Stimulated activated CD4-positive, alpha-beta T cell treated with anti-CD3 and anti-CD28 coated beads, TNF-alpha, amount 100 ng/mL, for 4 hours (primary cell): ENCODE measurements at regions not wholly inside any gene's neighbourhood (a gene's known extent, or its start where the extent isn't known, plus 50 kb on each side); places are given as distances from the start of the nearest gene placed in this dataset.

Experiments
- DNase-seq, 3 experiments: peaks; one replicate each; pipeline ENCODE4 v3.0.0-alpha.2; 2020; ENCODE audit warnings: low read depth in 3 of 3

DNA sequence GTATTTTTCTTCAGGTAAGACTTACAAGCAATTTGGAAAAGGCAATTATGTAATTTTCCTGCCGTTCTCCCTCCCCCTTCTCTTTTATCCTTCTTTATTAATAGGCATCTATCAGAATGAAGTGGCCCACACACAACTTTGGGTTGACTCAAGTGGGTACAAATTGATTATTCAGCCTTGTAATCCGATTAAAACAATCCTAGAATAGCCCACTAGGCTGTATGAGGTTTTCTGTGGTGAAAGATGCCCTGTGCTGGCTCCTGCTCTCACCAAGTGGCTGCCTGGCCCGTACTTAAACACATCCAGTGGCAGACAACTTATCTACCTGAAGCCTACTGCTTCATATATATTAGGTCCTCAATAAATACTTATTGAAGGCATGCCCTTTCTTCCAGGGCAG, 177.3 kb upstream of the C9orf72 start:
- no peak for DNase-seq

GRCh38 chr9:27752069-27752468, 178.8 kb upstream of the C9orf72 start:
- DNase-seq: no peak

DNA sequence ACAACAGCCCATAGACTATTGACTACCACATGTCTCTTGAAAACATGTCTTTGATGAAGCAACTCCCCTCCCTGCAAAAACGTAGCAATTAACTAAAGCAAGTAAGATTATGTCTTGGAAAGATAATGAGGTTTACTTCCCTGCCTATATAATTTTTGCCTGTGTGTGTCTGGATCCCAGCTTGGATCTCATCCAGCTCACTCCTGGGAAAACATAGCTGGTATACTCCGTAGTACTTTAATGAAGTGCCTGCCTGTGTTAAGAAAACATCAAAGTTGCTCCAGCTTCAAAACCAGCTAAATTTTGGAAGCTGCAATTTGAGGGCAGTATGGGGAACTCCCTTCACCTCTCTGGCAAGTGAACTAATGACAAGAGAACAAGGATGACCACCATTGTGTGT, 182.6 kb upstream of the C9orf72 start:
- no peak for DNase-seq

DNA sequence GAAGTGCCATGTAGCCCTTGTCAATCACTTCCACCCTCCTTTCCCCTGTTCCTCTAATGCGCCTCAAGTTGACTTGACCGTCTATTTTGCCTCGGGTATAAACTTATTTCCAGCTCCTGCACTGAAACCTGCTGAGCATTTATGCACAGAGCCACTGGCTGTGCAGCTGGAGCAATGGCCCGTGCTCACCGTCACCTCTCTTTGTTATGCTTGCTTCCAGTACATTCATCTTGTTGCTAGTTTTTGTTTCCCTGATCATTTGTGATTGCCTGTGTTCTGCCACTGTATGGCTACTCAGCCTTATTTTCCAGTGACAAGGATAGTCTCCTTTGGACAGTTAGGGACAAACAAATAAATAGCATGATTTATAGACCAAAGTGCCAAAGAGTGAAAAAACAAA, 183.1 kb upstream of the C9orf72 start:
- DNase-seq: no peak

DNA sequence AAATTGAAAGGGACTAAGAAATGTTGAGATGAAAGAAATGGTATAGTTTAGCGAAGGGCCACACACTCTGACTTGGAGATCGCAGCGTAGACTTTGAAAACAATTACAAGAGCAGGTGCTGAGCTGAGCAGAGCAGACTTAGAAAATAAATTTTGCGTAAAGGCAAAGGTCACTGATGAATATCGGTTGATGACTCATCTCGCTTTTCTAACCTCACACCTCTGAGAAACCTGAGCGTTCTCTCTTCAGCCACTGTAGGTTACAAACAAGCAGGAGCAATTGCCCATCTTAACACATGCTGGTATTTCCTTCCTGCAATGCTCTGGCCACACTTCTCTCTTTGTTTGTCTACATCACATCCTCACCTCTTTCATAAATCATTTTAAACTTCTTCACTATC, 190.6 kb upstream of the C9orf72 start:
- DNase-seq: no peak

- DNase-seq: no peak
Observed at GRCh38 chr9:27765266-27766072, 192.2 kb upstream of the C9orf72 start.

DNA sequence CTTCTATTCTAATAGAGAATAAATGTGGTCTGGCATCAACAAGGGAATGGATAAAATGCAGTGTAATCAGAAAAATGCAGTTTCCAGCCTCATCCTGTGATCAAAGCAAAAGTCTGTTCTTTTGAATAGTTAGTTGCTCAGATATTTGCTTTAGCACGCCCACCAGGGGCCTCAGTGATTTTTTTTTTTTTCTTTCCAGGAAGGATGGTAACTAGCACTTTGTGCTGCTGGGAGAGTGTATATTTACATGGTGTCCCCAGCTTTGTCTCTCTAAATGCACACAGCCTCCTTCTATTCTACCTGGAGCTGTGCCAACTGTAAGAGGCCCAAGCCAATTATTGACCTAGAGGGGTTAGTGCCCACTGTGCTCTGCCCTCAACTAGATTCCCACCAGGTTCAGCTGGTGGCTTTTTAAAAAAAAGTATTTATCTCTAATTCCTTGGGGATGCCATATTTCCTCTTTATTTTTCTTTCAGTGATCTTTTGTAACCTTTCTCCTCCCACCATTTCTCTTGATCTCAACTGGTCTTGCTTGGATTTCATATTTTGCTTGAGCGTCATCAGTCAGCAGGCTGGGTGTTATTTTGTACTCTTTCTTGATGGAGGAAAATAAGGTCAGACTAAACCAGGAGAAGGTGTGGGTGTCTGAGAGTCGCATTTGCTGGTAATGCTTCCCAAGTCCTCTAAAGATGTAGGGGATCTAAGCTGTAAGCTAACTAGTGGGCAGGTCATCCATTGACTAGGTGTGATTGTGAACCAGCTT, 193.0 kb upstream of the C9orf72 start:
- no peak for DNase-seq

GRCh38 chr9:27768781-27769180, 195.5 kb upstream of the C9orf72 start:
- DNase-seq: no peak

GRCh38 chr9:27770541-27770940, 197.3 kb upstream of the C9orf72 start:
- no peak for DNase-seq

DNA sequence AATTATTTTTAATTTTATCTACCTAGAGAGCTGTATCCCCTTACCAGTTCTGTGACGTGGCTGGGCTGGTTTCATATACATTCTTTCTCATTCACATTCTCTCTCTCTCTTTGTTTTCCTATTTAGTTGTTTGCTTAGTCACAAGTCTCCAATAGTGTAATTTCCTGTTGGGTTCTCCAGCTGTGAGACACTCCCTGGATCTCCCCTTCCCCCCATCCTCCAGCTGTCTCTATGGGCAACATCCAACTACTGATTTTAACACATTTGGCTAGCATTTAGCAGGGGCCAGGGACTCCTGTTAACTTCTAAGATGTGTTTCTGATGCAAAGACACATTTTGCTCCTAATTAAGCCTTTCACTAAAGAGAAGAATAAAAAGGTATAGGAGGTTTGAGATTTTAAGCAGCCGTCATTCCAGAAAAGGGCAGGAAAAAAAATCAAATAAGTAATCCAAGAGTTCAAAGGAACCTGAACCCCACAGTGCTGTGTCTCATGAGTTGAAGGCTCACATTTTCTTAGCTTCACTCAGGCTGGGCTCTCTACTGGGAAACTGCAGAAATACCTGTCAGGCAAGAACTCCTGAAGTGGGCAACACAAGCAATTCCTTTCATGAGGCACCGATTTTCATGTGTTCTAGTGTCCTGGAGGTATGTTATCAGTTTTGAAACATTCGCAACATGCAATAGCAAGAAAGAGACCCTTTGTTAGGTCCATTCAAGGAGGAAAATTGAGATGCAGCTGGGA, 198.7 kb upstream of the C9orf72 start:
- DNase-seq: no peak

GRCh38 chr9:27784847-27785713, 211.8 kb upstream of the C9orf72 start:
- no peak for DNase-seq

GRCh38 chr9:27785714-27786100, 212.4 kb upstream of the C9orf72 start:
- DNase-seq: no peak

DNA sequence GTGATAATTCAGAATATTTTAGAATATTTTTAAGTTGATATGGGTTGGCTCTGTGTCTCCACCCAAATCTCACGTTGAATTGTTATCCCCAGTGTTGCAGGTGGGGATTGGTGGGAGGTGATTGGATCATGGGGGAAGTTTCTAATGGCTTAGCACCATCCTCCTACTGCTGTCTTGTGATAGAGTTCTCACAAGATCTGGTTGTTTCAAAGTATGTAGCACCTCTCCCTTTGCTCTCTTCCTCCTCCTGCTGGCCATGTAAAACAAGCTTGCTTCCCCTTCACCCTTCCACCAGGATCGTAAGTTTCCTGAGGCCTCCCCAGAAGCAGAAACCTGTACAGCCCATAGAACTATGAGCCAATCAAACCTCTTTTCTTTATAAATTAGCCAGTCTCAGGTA, 214.6 kb upstream of the C9orf72 start:
- no peak for DNase-seq

- no peak for DNase-seq
Observed at GRCh38 chr9:27791311-27791710, 218.0 kb upstream of the C9orf72 start.

- no peak for DNase-seq
Observed at GRCh38 chr9:27792971-27793689, 219.8 kb upstream of the C9orf72 start.

- no peak for DNase-seq
Observed at GRCh38 chr9:27799326-27799725, 226.0 kb upstream of the C9orf72 start.

GRCh38 chr9:27800159-27800558, 226.9 kb upstream of the C9orf72 start:
- DNase-seq: no peak

- no peak for DNase-seq
Observed at GRCh38 chr9:27800692-27801370, 227.6 kb upstream of the C9orf72 start.

GRCh38 chr9:27801545-27801944, 228.3 kb upstream of the C9orf72 start:
- no peak for DNase-seq

- no peak for DNase-seq
Observed at GRCh38 chr9:27802418-27802817, 229.1 kb upstream of the C9orf72 start.
